SK-N-SH (cell line): ENCODE measurements at regions not wholly inside any gene's neighbourhood (a gene's known extent, or its start where the extent isn't known, plus 50 kb on each side); places are given as distances from the start of the nearest gene placed in this dataset.

Experiments used
- CHD2 ChIP-seq: fragments of 150-350 bp; IDR thresholded peaks from 2 replicates; pipeline ENCODE4 v1.6.1; 2018; ENCODE audit warnings: low read length; ENCODE audit not compliant: partially characterized antibody
- CTCF ChIP-seq: fragments of 200-600 bp; sonication (generic); IDR thresholded peaks from 2 replicates; pipeline ENCODE4 v1.6.1; 2017; ENCODE audit warnings: antibody characterized with exemption, mild to moderate bottlenecking, moderate library complexity
- ELF1 ChIP-seq: IDR thresholded peaks from 2 replicates; pipeline ENCODE4 v1.4.0; 2012
- EZH2phosphoT487 ChIP-seq: fragments of 200-600 bp; sonication (generic); IDR thresholded peaks from 2 replicates; pipeline ENCODE4 v1.6.1; 2017; ENCODE audit warnings: low read depth, mixed run types, mild to moderate bottlenecking, antibody characterized with exemption, moderate library complexity, borderline replicate concordance
- FOSL2 ChIP-seq: IDR thresholded peaks from 2 replicates; pipeline ENCODE4 v1.4.0; 2012; ENCODE audit warnings: low read depth, mild to moderate bottlenecking, moderate library complexity, borderline replicate concordance
- FOXJ3 ChIP-seq: sonication (generic); formaldehyde crosslinking; IDR thresholded peaks from 2 replicates; pipeline ENCODE4 v1.5.1; 2020; ENCODE audit warnings: mild to moderate bottlenecking, missing genetic modification reagents
- GABPA ChIP-seq: IDR thresholded peaks from 2 replicates; pipeline ENCODE4 v1.4.0; 2012; ENCODE audit warnings: low read depth, mild to moderate bottlenecking
- MAX ChIP-seq: IDR thresholded peaks from 2 replicates; pipeline ENCODE4 v1.4.0; 2012; ENCODE audit warnings: low read depth
- MXI1 ChIP-seq: IDR thresholded peaks from 2 replicates; pipeline ENCODE4 v1.6.1; 2012; ENCODE audit warnings: mild to moderate bottlenecking, low read depth, low read length, improper control_type of control experiment
- NFIC ChIP-seq: IDR thresholded peaks from 2 replicates; pipeline ENCODE4 v1.4.0; 2012; ENCODE audit warnings: borderline replicate concordance
- NRF1 ChIP-seq: IDR thresholded peaks from 2 replicates; pipeline ENCODE4 v1.6.1; 2012; ENCODE audit warnings: low read depth, mild to moderate bottlenecking, low read length
- PBX3 ChIP-seq: IDR thresholded peaks from 2 replicates; pipeline ENCODE4; 2012
- RCOR1 ChIP-seq: fragments of 150-350 bp; IDR thresholded peaks from 2 replicates; pipeline ENCODE4 v1.6.1; 2017; ENCODE audit warnings: antibody characterized with exemption, low read length
- REST ChIP-seq: IDR thresholded peaks from 2 replicates; pipeline ENCODE4 v1.6.1; 2012; ENCODE audit warnings: mild to moderate bottlenecking, low read depth, low read length, moderate library complexity
- RFX5 ChIP-seq: IDR thresholded peaks from 2 replicates; pipeline ENCODE4 v1.6.1; 2012; ENCODE audit warnings: mild to moderate bottlenecking, improper control_type of control experiment, low read length
- SIN3A ChIP-seq: IDR thresholded peaks from 2 replicates; pipeline ENCODE4 v1.6.1; 2012; ENCODE audit warnings: low read depth, mild to moderate bottlenecking, low read length, moderate library complexity, borderline replicate concordance
- YY1 ChIP-seq: IDR thresholded peaks from 2 replicates; pipeline ENCODE4 v1.4.0; 2012; ENCODE audit warnings: low read depth, mild to moderate bottlenecking

- TF ChIP-seq SIN3A: no peak; the same call in 1 of the 2 replicates
- peak; percentile 54 for TF ChIP-seq NFIC
- no peak for TF ChIP-seq FOXJ3
- TF ChIP-seq CTCF: no peak
- TF ChIP-seq GABPA: no peak
- TF ChIP-seq ELF1: no peak
- no peak for TF ChIP-seq RFX5
- no peak for TF ChIP-seq PBX3
- TF ChIP-seq REST: no peak
- TF ChIP-seq RCOR1: no peak
- TF ChIP-seq EZH2phosphoT487: no peak
- no peak for TF ChIP-seq CHD2
- TF ChIP-seq FOSL2: no peak
- no peak for TF ChIP-seq MXI1
- 0 out of 2 replicates have a peak, but pooled peaks have one; percentile 19 for TF ChIP-seq MAX
- TF ChIP-seq NRF1: no peak
- TF ChIP-seq YY1: no peak
Observed at GRCh38 chr14:71321574-71322315, 414.5 kb downstream of the PCNX1 start (continued).
